ENCODE measurements at regions not wholly inside any gene's neighbourhood (a gene's known extent, or its start where the extent isn't known, plus 50 kb on each side); places are given as distances from the start of the nearest gene placed in this dataset.

DNA sequence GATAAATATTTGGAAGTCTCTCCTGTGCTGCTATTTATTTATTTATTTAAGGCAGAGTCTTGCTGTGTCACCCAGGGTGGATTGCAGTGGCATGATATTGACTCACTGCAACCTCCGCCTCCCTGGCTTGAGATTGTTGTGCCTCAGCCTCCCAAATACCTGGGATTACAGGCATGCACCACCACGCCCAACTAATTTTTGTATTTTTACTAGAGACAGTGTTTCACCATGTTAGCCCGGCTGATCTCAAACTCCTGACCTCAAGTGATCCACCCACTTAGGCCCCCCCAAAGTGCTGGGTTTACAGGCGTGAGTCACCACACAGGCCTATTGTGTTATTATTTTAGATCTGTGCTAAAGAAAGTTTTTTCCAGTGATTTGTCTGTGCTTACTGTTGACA lies 225.2 kb downstream of the CCER1 start:
- TF ChIP-seq POLR2A (IDR thresholded peaks at IDR 0.05; ENCODE audit: low read depth, low read length) (no peak), EZH2 (IDR thresholded peaks at IDR 0.05; ENCODE audit: borderline replicate concordance, low read depth, low read length, severe bottlenecking) (no peak), MYC (IDR thresholded peaks at IDR 0.05; ENCODE audit: low read depth, low read length) (no peak), POLR2AphosphoS5 (IDR thresholded peaks at IDR 0.05; ENCODE audit: insufficient read depth, low read depth, low read length) (no peak), MAX (IDR thresholded peaks at IDR 0.05; ENCODE audit: insufficient read depth, insufficient read length) (no peak), GATA2 (IDR thresholded peaks at IDR 0.05; ENCODE audit: insufficient read depth, insufficient read length, low read depth, low read length) (no peak), FOS (IDR thresholded peaks at IDR 0.05; ENCODE audit: borderline replicate concordance, insufficient read depth, low read length) (no peak), JUN (IDR thresholded peaks at IDR 0.05; ENCODE audit: borderline replicate concordance, insufficient read depth, insufficient read length, low read depth) (no peak)
- TF ChIP-seq, protein P1, sequence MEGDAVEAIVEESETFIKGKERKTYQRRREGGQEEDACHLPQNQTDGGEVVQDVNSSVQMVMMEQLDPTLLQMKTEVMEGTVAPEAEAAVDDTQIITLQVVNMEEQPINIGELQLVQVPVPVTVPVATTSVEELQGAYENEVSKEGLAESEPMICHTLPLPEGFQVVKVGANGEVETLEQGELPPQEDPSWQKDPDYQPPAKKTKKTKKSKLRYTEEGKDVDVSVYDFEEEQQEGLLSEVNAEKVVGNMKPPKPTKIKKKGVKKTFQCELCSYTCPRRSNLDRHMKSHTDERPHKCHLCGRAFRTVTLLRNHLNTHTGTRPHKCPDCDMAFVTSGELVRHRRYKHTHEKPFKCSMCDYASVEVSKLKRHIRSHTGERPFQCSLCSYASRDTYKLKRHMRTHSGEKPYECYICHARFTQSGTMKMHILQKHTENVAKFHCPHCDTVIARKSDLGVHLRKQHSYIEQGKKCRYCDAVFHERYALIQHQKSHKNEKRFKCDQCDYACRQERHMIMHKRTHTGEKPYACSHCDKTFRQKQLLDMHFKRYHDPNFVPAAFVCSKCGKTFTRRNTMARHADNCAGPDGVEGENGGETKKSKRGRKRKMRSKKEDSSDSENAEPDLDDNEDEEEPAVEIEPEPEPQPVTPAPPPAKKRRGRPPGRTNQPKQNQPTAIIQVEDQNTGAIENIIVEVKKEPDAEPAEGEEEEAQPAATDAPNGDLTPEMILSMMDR (IDR thresholded peaks at IDR 0.05; ENCODE audit: extremely low read depth in 1 of 2, insufficient read depth in 1 of 2, low read depth in 1 of 2, low read length in 2 of 2), result no peak
